Fibroblast of skin of scalp (primary cell): ENCODE measurements at regions not wholly inside any gene's neighbourhood (a gene's known extent, or its start where the extent isn't known, plus 50 kb on each side); places are given as distances from the start of the nearest gene placed in this dataset.
A peak's percentile ranks its signal among the peaks of the same experiment; 100 is the strongest.

Experiments used
- DNase-seq: peaks from one replicate; pipeline ENCODE4 v3.0.0-alpha.2; 2013

DNA sequence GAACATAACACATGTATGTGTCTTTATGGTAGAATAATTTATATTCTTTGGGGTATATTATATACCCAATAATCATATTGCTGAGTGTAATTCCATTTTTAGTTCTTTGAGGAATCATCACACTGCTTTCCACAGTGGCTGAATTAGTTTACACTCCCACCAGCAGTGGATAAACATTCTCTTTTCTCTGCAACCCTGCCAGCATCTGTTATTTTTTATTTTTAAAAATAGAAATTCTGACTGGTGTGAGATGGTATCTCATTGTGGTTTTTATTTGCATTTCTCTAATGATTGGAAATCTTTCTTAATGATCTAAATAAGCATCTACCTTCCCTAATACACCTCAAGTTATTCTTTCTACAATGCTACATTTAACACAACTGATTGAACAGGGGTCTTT, 346.2 kb upstream of the LYPLAL1 start:
- DNase-seq, result no peak

DNA sequence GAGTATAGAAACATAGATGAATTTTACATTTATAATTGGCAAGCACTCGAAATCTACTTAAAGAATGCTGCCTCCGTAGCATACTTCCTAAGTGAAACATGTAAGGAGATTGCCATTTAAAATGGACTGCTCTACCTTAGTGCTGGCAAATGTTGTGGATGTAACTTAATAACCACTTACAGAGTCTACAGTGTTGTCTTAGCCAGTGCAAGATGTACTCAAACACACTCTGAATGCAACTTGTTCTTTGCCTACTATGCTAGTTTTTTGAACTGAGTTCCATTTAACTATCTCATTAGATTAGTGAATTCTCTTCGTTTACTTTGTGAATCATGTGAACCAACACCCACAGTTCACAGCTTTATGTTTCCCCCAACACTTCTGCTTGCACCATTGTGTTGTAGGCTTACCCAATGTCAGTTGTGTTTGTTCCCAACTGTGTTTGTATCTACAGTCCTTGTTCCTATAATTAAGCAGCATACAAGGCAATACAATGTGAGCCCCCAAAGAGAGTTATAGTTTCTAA, 345.5 kb upstream of the LYPLAL1 start:
- DNase-seq, result no peak

DNA sequence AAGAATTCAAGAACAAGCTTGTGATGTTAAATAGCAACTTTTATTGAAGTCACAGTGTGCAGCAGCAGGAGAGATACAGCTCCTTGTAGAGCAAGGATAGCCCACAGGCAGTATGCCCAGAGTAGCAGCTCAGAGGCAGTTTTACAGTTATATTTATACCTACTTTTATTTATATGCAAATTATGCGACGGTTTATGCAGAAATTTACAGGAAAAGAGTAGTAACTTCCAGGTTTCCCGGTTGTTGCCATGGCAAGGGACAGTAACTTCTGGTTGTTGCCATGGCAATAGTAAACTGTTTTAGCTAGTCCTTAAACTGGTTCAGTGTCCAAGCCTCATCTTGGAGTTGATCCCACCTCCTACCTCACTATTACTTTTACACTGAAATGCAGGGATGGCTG, 344.6 kb upstream of the LYPLAL1 start:
- DNase-seq, result no peak

DNA sequence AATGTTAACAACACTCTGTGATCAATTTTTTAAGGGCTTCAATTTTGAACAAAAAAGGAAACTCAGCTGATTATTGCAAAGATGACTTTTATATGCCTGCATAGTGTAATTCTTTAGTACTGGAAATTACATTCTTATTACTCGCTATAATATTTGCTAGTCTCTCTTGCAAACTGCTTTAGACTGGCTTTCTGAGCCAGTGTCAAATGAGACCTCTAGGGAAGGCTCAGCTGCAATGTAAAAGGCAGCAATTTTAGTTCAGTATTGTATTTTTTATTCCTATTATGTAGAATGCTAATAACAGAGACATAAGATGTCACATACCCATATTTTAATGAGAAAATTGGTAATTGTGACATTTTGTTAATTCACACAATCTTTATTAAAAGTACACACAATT, 338.1 kb upstream of the LYPLAL1 start:
- no peak for DNase-seq

DNA sequence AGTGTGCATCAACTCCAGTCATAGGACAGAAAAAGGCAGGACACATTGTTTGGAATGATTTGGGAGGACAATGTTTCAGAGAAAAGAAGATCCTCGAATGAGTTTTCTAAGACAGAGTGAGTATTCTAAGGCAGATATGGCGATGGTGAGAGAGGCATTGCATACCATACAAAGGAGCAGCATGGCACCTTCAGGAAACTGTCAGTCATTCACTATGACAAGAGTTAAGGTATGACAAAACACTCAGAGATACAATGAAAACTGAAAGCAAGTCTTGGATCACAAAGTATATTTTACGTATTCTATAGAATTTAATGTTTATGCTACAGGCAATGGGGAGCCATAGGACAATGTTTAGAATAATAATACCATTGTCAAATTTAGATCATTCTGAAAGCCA, 337.4 kb upstream of the LYPLAL1 start:
- DNase-seq, result no peak

DNA sequence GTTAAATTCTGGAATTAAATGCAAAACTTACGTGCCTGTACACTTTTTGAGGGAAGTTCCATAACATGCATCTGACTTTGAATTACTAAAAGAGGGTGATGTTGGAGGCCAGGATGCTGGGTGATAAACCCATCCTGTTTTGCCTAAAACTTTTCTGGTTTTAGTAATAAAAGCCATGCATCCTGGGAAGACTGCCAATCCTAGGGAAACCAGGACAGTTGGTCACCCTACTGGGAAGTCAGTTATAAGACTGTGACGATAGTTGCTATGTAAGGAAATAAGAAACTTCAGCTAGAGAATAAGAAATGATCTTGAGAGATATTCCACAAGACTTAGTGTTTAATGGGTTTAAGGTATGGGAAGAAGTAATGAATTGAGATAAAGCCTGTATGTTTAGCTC, 336.6 kb upstream of the LYPLAL1 start:
- DNase-seq, result peak; percentile 61

DNA sequence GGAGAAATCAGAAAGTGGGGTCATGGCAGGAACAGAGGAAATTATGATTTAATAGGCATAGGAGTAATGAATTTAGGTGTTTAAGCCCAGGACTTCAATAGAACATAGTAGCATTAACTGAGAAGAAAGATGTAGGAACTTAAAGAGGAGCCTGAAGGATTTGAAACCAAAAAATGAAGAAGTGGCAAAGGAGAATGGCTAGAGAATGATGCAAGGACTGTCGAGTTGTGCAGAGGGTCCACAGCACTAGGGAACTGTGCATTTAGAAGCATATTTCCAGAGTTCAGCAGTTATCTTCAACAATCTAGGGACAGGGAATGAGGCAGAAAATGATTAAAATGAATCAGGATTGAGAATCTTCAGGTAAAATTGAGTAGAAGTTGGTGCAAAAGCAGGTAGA, 328.1 kb upstream of the LYPLAL1 start:
- DNase-seq, result no peak

DNA sequence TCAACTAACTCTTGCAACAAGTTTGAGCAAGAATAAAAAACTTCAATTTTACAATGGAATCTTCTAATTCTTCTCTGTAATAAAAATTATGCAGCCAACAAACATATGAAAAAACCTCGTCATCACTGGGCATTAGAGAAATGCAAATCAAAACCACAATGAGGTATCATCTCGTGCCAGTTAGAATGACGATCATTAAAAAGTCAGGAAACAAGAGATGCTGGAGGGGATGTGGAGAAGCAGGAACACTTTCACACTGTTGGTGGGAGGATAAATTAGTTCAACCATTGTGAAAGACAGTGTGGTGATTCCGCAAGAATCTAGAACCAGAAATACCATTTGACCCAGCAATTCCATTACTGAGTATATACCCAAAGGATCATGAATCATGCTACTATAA, 327.5 kb upstream of the LYPLAL1 start:
- DNase-seq, result no peak

DNA sequence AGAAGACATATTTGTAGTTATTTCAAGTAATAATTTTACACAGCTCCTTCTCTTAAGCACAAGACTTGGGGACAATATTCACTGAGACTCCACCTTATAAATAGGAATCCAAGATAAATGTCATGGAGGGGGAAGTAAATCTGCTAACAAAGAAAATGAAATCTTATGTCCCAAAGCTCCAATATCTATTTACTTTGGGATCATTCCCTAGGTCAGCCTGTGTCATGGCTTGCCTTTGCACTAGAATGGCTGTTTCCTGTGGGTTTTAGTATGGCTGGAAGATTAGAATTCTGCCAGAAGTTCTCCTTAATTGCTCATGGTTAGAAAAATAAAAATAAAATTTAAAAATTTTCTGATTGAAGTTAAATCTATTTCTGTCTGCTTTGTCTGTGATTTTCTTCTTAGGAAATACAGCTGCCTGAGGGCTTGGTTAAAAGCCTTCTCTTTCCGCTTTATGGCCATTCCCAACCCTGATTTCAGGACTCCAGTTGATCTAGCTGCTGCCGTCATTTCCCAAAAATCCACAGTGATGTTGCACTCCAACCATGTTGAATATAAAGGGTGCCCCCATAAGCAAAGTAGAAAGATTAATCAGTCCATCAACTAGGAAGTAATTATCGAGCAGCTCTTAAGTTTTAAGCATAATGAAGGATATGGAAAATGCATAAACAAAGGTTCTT, 326.4 kb upstream of the LYPLAL1 start:
- no peak for DNase-seq

DNA sequence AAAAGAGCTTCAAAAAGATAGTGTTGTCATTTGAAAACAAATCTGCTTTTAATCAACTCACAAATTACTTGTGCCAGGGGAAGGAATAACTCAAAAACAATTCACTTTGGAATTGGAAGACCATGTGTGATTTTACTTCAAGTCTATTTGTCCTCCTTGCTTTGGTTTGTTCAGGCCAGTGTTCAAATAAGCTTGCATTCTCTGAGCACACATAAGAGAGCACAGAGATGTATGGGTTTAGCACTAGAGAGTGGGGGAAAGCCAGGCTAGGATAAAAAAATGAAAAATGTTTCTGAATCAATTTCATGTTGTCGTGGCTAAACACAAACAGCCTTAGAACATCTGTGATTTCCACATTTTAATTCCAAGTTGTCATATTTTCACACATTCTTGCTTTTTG, 325.7 kb upstream of the LYPLAL1 start:
- DNase-seq, result no peak

DNA sequence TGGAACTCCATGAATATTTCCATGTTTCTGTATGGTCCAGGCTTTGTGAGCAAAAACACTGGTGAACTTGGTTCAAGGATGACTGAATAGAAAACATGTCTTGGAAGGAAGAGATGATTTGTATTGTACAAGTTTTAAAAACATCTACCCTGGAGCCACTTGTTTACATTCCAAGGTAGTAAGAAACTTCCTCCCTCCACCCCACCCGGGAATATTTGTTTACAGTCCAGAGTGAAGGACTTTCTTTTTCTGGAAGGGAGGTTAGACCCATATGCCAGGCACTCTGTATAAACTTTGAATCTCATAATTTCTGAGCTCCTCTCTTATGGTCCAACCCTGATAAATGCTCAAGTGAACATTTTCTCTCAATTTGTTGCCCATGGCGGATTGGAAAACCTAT, 323.3 kb upstream of the LYPLAL1 start:
- DNase-seq, result no peak

DNA sequence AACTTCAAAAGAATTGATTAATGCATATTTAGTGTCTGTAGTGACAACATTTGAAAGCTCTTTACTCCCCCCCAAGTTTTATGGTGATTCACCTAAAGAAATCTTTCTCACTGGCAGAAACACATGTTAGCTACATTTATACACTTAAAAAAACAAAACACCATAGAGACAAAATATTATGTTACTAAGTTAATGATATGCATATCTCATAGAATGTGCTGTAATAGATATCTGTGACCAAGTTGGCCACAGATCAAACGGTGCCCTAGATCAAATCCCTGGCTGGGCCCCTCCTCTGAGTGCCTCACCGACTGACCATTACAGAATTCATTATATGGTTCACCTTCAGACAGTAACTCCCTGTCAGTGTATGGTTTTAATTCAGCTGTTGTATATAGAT, 322.1 kb upstream of the LYPLAL1 start:
- peak; percentile 47 for DNase-seq

DNA sequence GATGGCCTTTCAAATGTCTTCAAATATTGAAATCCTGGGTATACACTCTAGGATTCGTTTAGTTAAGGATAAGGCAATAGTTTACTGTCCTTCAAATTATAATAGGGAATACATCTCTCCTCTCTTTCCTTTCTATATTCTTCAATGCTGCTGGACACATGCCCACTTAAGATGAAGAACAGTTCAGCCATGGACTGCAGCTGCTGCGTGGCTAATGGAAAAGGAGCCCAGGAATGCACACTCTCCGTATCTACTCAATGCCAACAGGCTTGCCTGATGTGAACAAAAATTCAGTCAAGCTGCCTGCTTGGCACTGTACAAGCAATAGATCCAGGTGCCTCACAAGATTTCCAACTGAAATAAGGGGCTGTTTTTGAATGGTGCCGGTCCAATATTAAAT, 321.2 kb upstream of the LYPLAL1 start:
- no peak for DNase-seq

DNA sequence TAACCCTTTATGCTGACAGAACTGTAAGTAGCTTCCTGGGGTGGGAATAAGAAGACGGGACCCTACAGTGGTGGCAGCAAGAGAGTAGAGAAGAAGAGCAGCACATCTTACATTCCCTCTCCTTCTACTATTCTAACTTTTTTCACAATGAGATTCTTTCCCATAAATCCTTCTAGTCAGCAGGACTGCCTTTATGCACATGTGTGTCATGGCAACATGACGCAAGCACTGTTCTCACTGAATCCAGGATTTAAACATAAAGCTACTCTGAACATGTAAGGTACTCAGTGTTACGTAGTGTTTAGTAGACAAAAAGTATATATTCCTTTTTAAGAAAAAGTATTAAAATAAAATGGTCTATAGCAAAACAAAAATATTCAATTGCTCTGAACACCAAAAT, 309.7 kb upstream of the LYPLAL1 start:
- DNase-seq, result peak; percentile 8

DNA sequence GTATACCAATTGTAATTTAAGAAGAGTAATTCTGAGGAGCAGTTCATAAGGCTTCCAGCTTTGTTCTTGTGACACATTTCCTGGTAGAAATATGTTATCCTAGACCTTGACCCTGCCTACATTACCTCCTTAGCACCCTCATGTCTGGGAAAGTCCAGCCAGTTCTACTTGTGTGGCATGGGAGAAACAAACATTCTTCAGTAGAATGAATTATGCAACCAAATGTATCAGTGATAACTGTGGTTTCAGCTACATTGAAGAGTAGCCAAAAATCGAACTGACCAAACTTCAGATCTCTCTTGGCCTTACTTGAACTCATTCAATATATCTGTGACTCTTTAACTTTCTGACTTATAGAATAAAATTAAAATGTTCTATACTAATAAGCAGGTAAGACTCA, 308.1 kb upstream of the LYPLAL1 start:
- peak; percentile 27 for DNase-seq

DNA sequence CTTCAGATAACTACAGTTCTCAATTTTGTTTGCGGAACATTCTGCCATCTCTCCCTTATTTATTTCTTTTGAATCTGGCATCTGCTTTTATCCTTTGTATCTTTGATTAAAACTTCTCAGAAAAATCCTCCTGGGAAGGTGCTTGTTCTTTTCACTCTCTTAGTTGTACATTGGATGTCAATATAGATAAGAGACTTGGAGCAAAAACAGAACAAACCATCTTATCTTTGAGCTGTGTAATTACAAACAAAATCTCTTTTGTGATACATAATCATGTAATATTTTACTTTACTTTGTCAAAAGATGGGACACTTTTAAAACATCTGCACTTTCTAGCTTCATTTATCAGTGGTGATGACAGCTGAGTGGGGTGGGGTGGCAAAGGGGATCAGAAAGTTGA, 307.2 kb upstream of the LYPLAL1 start:
- no peak for DNase-seq

DNA sequence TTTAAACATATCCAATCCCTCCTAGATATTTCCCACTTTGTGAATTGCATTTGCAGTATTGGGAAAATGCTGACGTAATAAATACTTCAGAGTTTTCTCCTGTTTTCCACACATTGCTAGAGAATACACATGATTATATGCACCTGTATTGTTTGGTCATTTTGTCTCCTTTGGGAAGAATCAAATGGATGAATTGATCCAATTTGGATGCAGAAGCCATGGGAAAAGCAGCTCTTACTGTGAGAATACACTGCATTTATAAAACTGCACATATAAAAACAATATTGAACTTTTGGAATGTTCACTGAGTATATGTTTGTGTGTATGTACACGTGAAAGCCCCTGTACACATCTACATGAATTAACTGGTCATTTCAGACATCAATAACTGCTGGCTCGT, 306.6 kb upstream of the LYPLAL1 start:
- no peak for DNase-seq

DNA sequence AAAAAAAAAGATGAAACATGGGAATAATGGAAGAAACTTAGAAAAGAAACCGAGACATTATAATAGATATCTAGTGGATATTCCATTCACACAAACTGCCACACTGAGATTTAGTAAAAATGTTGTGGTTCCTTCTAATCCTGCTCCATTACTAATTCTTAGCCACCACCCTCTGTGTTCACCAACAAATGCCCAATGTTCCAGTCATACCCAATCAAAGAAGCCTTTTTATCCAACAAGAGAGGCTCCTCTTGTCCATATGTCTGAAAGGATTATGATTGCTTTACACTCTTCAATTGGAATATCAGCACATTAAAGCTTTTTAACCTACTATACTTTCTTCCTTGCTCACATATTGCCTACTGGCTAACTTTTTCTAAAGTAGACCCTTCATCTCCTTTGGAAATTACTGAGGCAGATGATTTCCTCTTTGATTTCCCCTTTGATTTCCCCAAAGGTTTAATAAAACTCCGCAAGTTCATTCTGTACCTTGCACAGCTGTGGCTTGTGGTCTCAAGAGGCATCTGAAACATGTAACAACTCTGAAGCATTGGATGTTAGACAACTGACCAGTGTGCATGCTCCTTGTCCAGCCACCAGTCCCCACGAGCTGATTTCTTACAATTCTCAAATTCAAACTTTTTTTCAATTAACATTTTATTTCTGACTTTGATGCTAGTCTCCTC, 305.6 kb upstream of the LYPLAL1 start:
- DNase-seq, result no peak

DNA sequence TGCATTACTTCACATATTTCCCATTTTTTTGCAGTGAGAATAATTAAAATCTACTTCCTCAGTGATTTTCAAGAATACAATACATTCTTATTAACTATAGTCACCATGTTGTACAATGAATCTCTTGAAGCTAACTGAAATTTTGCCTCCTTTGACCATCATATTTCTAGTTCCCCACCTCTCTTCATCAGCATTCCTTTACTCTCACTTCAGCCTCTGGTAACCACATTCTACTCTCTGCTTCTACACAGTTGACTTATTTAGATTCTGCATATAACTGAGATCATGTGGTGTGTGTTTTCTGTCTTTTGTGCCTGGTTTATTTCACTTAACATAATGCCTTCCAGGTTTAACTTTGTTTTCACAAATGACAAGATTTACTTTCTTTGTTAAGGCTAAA, 304.4 kb upstream of the LYPLAL1 start:
- DNase-seq, result peak; percentile 23

DNA sequence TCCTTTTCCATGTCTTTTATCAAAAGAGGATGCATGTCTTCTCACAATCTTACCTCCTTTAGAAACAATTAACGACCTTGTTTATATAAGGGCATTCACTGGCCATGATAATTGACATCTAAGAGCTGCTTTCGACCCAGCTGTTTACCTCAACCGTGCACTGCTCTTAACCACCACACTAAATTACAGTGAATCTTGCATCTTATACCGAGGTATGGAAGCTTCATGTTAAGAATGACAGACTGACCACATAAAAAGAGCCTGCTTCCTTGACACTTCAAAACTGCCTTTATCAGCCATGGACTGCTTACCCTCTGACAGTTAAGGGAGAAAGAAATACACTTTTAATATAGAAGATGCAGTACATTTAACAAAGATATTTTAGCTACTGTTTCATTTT, 301.7 kb upstream of the LYPLAL1 start:
- DNase-seq, result no peak

DNA sequence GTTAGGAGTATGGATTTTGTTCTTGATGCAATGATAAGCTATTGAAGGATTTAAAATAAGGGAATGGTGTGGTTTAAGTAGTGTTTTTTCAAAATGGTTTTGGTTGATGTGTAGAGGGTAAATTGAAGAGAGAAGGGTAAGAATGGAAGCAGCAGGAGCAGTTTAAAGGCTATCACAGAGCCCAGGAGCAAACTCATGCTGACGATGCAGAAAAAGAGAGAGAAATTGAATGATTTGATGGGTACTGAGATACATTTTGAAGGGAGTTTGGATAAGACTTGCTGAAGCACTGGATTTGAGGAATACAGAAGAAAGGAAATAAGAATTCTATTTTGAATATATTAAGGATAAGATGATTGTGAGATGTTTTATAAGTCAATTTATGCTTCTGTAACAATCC, 300.8 kb upstream of the LYPLAL1 start:
- DNase-seq, result no peak

DNA sequence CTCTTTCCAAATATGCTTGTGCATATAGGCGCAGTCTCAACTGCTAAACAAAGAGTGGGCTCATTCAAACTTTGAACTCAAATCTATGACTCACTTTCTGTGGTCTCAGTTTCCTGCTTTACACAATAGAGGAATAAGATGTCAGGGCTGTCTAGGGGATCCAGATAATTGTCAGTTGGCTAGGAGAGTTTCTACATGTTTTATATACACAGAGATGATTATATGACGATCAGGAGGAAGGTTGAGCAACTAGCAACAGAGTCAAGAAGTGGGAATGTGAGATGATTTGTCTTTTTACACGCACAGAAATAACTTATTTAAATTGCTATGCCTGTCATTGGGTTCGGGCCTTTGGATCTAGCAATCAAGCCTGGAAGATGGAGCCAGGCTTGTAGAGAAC, 299.4 kb upstream of the LYPLAL1 start:
- DNase-seq, result peak; percentile 70

DNA sequence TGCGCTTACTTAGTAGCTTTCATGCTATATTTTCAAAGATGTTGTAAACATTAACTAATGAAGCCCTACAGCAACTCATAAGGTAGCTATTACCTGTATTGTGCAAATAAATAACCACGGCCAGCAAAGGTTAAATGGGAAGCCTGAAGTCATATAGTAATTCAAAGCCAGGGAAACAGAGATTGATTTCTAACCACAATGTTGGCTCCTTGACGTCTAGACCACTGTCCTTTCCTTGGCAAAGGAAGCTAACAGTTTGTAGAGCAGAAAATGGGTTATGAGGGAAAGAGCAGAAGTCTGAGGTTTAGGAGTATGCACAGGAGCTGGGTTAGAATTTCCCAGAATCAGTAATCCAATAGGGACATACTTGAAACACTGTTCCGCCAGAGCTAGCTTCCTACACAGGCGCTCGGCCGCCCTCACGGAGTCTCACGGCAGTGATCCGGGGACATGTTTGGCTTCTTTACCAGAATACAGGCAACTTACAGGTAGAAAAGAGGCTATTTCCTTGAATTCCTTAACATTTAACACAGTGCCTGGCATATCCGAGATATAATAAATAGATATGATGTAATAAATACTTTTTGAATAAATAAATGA, 298.8 kb upstream of the LYPLAL1 start:
- DNase-seq, result no peak

DNA sequence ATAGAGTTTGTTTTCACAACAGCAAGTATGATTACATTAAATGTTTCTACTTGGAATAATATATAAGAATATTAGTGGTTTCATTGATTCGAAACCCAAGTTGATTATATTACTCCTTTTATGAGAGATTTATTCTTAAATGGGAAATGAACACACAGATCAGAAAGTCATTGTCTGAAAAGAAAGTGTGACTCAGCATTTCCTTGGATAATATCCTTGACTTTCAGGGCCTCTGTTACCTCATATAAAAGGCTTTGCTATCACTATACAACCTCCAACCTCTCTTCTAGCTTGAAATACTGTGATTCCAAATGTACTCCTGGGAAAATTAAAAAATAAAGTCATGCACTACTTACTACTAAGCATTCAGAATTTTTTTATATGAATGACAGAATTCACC, 295.3 kb upstream of the LYPLAL1 start:
- DNase-seq, result peak; percentile 20
